GM21786 (cell line): ENCODE measurements at regions not wholly inside any gene's neighbourhood (a gene's known extent, or its start where the extent isn't known, plus 50 kb on each side); places are given as distances from the start of the nearest gene placed in this dataset.
"Not testable (repeated sequence)": the region's sequence is repeated elsewhere in the genome, so short reads cannot be mapped to it uniquely, and the experiment has no call there.

ENCODE experiments used
- ATAC-seq: cut with Tn5 transposase; IDR thresholded peaks from one replicate; pipeline ENCODE4 v1.9.1; 2021; ENCODE audit not compliant: unreplicated experiment

DNA sequence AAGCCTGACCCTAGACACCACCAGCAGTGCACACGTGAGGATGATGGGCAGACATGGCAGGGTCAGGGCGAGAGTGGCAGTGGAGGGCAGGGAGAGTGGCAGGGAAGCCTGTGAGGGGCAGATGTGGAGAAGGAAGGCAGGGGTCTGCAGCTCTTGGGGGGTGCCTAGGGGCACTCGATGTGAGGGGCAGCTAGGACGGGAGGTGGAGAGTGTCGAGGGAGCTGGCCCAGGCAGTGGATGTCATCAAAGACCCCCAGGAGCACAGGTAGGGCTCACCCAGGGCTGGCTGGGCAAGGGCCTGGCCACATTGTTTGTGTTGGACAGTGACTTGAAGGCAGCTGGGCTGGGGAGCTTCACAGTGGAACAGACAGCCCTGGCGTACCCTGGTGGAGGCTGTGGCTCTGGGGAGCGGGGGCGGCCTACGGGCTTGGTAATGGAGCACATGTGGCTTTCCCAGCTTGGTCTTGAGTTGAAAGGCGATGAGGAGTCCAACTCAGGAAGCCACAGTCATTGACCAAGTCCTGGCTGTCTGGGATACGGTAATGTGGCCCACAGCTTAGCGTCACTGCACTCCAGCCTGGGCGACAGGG lies 87.1 kb downstream of the RTP5 start:
- ATAC-seq, result no peak

DNA sequence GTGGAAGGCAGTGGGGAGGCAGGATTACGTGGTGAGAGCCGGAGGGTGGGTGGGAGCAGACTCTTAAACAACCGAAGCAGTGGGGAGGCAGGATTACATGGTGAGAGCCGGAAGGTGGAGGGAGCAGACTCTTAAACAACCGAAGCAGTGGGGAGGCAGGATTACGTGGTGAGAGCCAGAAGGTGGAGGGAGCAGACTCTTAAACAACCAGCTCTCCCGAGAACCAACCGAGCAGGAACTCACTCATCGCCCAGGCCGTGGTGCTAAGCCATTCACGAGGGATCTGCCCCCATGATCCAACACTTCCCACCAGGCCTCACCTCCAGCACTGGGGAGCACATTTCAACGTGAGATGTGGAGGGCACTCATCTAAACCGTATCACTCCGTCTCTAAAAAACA lies 87.7 kb downstream of the RTP5 start:
- ATAC-seq, result no peak

DNA sequence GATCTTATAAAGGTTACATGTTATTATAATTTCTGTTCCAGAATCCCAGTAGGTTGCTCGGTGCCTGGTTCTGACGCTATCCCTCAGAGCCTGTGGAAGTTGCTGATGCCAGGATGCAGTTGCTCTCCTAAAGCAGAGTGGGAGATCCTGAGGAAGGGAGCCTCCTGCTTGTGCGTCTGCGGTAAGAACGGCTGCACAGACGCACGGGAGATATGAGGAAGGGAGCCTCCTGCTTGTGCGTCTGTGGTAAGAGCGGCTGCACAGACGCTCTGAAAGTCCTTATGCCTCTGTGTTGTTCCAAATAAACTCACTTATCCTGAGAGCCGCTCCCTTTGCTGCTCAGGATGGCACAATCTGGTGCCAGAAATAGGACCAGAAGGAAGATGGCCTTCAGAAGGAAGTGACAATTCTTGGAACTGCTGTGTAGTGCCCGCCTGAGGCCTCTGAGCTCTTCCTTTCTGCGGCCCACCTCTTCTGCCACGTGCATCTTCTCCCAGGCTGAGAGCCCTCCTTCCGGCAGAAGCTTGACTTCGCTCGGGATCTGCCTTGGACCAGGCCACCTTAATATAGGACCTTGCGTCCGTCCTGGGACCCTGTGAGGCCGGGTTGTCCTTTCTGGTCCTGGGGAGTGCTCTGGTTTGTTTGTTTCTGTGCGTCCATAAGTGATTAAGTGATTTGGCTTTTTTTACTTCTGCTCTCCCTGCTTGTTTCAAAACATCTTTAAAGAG lies 89.5 kb downstream of the RTP5 start:
- ATAC-seq, result no peak

DNA sequence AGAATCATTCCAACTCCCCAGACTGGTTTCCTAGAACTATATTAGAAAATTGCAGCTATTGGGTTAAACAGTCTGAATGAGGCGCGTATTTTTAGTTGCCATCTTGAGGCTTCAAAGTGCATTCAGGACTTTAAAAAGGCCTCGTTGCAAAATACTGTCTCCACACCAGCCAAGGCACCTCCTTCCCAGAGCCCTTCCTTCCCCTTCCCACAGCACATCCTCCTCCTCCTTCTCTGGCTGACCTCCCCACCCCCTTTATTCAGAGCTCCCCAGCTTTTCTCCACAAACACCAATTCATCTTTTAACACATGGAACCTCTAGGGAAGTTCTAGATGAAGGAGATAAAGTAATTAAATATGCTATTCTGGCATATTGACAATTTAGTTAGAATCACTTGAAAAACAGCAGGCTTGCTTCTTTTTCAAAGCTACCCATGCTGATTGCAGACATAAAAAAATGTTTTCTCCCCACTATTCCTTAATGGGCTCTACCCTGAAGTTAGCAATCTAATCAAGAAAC lies 90.3 kb downstream of the RTP5 start:
- ATAC-seq, result no peak

DNA sequence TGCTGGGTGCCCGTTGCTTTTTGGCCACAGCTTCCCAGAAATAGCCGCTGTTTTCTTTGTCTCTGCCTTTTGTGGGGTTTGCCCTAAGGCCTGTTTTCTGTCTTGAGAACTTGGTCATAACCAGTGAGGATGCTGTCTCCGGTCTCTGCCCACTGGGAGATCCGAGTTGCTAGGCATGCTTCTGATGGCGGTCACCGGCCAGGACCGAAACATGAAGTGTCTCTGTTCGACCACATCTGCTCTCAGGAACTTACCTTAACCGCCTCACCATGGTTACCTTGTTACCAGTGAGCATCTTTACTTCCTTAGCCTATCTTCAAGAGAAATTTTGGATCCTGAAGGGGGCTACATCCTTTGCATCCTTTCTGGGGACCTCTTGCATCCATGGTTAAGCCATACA lies 91.9 kb downstream of the RTP5 start:
- ATAC-seq, result no peak

DNA sequence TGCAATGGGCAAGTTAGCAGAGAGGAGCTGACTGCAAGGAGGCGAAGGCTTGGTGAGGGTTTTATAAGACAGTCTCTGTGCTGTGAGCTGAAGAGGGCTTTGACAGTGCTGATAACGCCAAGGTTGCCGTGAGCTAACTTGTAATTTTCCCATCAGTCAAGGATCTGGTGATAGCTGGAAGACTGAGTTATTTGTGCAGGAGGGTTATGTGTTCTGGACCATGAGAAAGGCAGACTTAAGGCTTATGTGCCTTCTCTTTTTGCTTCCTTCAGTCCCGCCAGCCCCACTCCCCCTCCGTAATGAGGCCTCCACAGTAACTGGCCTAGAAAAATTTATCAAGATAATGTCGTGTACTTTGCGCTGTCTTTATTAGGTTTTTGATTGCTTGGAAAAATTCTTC lies 94.6 kb downstream of the RTP5 start:
- no peak for ATAC-seq

DNA sequence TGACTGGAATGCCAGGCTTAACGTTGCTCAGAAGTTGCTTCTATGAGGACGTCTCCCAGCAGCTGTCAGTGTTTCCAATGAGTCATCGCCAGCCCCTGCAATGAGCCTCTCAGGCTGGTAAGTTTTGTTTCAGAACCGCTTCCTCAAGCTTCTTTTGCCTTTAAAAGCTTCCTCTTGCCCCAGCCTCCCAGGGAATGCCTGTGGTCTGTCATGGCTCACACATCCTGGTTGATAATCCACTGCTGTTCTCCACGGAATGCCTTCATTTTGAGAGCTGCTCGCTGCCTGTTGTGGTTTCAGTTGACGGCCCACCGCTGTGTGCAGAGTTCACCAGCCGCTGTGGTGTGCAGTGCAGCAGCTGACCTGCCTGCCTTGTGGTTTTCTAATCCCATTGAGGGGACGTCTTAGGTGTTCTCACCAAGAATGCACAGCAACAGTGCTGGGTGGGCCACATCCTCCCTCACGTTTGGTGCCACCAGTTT lies 96.4 kb downstream of the RTP5 start:
- ATAC-seq, result peak; percentile 79

DNA sequence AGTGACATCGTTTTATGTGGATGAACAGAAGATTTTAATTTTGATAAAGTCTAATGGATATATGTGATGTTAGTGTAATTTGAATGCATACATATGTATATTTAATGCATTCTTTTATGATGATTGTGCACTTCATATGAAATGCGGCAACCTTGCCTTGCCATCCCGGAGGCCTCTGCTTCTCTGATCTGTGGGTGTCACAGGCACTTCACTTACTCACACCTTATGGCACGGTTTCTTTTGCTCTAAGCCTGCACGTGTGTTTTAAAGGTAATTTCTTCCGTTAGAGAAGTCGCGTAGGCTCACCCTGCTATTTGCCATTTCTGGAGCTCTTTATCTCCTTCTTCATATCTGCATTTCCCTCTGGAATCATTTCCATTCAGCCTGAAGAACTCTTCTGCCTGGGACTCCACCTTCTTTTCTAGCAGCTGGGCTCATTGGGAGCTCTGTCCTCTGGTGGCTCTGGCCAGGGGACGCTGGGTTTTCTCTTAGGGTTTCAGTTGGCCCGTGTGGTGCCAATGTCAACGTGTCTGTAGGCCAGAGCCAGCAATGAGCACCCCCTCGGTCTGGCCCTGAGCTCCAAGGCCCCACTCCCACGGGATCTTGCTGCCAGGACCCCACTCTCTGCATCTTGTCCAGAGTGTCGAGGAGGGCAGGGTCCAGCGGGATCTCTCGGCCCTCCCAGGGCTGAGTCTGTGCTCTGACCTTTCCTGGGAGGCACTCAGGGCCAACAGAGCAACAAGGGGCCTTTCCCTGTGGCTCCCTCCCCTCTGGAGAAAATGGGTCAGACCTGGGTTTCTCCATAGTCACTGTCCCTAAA lies 97.3 kb downstream of the RTP5 start:
- ATAC-seq, result no peak

DNA sequence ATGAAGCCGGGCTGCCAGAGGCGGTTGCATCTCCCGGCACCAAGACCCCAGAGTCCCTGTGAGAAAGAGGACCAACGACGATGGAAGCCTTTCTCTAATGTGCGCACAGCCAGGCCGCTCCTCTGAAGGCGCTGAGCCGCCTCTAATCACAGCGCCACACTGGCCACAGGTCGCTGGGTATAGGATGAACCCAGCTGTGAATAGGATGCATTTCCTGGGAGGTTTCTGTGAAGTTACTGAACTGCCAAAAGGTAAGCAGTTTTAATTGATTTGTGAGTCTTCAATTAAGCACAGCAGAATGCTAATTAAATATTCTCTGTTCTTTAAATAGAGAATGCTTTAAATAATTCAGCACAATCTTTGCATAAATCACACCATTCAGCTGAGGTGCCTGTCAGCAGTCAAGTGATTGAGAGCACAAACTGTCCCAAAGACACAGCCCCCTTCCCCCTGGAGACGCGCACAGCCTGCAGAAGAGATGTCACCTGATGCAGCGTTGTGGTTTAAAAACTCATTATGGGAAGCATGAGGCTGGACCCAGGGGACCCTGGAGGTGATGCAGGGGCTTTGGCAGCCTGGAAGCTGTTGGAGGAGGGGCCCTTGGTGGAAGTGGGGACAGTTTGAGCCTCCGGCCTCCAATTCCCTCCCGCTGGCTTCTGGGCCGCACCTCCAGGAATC lies 98.1 kb downstream of the RTP5 start:
- no peak for ATAC-seq

DNA sequence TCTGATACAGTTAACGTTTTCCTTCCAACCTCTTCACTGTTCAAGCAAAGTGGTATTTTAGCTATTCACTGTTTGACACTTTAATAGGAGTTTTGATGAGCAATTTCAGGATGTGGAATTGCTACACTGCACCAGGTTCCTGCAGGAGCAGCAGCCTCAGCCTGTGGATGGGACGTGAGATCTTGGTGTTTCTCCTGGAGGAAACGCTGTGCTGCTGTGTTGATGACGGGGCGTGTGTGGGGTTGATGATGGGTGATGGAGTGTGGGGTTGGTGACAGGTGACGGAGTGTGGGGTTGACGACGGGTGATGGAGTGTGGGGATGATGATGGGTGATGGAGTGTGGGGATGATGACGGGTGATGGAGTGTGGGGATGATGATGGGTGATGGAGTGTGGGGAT lies 98.9 kb downstream of the RTP5 start:
- ATAC-seq, result no peak

DNA sequence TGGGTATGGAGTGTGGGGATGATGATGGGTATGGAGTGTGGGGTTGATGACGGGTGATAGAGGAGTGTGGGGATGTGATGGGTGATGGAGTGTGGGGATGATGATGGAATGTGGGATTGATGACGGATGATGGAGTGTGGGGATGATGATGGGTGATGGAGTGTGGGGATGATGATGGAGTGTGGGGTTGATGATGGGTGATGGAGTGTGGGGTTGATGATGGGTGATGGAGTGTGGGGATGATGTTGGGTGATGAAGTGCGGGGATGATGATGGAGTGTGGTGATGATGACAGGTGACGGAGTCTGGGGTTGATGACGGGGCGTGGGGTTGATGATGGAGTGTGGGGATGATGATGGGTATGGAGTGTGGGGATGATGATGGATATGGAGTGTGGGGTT lies 99.7 kb downstream of the RTP5 start:
- ATAC-seq, result not testable (repeated sequence)

DNA sequence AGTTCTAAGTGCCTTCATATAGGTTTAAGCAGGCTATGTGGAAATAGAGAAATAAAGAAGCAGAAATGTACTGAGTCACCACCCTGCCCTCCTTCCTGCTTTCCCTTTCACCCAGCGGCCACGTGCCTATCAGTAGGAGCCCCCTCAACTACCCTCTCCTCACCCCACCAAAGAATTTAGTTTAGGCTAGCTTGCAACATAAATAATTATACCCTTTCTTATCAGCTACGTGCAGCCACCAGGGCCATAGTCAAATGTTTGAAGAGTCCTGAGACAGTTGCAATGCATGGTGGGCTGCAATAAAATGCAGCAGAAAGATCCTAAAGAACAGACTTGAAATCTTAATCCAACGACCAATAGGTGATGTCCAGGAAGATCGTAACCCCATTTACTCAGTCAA lies 101.2 kb downstream of the RTP5 start:
- no peak for ATAC-seq

DNA sequence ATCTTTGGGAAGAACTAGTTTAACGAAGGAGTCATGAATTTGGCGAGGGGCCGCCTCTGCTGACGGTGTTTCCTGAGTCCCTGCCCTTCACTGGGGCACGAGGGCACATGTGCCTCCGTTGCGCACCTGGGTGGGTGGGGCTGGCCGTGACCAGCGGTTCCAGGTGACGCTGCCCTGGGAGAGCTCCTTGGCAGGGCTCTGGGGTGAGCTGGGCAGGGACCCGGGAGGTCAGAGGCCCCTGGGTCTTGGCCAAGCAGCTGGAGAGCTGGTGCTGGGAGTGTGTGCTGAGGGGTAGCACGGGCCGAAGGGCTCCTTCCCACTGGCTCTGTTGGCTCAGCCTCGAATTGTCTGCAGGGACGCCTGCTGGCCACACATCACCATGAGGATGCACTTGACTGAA lies 104.6 kb downstream of the RTP5 start:
- no peak for ATAC-seq

DNA sequence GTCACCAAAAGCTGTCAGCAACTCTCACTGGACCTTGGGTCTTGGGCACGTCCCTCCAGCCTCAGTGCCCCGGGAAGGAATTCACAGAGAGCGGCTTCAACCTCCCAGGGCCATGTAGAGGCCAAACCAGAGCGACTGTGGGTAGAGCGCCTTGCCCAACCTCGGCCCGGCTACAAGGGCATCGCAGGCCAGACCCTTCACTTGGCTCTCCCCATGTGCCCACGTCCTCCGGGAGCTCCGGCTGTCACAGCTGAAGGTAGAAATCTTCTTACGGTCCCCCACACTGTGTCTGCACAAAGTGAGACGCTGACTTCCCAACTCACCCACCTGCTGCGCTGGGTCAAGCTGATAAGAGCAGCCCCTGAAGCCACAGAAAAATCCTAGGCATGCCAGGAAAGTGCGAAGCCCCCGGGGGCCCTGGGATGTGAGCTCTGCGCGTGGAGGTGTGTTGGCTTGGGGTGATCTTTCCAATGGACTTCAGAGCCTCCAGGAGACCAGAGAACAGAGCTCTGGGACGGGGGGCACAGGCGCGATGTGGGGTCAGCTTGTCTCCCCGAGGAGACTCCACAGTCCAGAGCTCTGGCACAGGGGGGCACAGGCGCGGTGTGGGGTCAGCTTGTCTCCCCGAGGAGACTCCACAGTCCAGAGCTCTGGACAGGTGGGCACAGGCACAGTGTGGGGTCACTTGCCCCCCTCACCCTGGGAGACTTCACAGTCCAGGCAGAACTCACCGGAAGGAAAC lies 105.5 kb downstream of the RTP5 start:
- no peak for ATAC-seq

DNA sequence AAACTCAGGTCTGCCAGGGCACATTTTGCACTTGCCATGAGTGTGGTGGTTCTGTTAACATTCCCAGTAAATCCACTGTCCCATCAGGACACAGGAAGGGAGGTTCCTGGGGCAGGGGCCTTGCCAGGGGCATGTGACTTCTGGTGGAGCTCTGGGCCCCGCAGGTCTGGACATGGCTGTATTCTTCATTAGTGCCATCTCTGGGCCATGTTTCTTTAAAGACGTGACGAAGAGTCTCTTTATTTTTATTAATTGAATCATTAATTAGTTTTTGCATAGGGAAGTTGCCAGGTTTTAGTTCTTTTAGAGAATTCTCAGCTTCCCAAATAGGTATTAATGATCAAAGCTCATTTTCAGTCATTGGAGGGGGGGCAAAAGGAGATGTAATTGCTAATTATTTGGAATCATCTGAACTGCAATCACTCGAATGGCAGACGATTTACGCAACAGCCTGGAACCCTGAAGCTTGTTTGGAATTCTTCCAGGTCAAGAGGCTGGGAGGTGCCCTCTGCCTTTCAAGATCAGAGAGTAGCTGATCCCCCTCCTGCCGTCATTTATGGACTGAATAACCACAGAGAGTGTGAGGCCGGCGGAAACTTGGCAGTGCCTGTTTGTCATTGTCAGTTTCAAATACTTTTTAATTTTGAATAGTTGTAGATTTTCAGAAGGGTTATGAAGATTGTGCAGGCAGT lies 106.2 kb downstream of the RTP5 start:
- no peak for ATAC-seq

DNA sequence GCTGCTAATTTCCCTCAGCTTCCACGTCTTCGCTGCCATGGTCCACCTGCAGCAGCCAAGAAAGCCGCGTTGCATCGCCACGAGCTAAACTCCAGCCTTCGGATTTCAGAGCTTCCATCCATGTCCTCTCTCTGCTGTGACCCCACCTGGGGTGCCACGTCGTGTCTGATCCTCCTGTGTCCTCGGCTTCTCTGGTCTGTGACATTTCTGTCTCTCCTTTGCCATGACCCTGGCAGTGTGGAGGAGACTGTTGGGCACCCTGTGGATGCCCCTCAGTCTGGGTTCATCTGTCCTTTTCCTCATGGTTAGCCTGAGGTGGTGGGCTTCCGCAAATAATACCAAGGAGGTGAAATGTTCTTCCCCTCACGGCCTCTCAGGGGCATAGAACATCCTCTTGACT lies 106.8 kb downstream of the RTP5 start:
- ATAC-seq, result no peak

DNA sequence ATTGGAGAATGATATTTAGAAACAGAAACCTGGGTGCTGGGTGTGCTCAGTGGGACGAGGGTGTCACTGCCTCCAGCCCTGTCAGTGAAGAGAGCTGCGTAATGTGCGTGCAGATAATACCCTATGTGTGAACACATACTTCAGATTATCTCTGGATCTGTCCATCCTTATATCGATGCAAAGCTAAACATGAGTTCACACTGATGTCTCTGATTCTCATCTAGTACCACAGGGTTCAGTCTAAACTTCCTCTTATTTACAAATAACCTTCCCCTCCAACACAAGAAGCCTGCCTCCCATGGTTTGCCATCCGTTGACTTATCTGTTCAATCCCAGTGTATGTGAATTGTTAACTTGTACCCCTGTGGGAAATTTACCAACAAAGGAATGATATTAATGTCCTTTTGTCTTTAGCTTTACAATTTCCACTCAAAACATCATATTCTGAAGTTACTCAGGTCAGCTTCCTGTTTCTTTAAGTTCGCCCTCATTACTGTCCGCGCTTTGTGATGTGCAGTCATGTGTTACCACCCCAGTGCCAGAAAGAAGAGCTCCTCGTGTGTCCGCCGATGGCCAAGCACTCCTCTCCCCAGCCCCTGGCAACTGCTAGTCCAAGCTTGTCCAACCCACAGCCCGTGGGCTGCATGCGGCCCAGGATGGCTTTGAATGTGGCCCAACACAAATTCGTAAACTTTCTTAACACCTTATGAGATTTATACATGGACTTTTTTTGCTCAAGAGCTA lies 108.2 kb downstream of the RTP5 start:
- no peak for ATAC-seq

DNA sequence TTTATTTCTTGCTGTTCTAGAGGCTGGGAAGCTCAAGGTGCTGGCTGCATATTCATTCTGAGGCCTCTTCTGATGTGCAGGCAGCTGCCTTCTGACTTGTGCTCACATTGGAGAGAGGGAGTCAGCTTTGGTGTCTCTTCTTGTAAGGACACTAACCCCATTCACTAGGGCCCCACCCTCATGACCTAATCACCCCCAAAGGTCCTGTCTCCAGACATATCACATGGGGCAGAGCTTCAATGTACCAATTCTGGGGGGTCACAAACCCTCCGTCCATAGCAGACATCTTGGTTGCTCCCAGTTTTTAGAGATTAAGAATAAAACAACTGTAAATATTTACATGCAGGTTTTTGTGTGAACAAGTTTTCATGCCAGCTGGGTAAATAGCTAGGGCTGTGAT lies 109.1 kb downstream of the RTP5 start:
- ATAC-seq, result no peak

DNA sequence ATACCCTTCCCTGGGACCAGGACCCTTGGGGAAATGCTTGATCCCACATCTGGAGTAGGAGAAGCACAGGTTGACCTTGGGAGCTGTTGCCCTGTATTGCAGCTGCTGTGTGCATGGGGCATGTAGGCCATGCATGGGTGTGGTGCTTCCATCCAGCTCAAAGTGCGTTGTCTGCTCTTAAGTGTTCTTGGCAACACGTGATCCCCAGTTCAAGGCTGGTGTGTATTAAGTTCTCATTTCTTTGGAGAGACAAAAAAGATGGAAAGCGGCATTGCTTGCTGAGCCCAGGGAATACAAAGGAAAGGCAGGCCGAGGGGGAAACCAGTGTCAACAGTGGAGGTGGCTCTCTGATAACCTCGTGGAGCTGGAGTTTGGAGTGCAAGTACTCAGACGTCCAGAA lies 110.7 kb downstream of the RTP5 start:
- no peak for ATAC-seq
